Prostate gland (tissue), 2 donors: ENCODE measurements at regions not wholly inside any gene's neighbourhood (a gene's known extent, or its start where the extent isn't known, plus 50 kb on each side); places are given as distances from the start of the nearest gene placed in this dataset.

Experiments
- DNase-seq: peaks from one replicate; pipeline ENCODE4 v3.0.0-alpha.2; 2019; ENCODE audit warnings: low spot score
- H3K27ac ChIP-seq, 2 donors: fragments of 200-600 bp; sonication (generic); 2 replicates each; pipeline ENCODE4 v1.5.1; 2017 to 2019
- H3K27me3 ChIP-seq: fragments of 200-600 bp; sonication (generic); replicated peaks from 2 replicates; pipeline ENCODE4 v1.5.1; 2019; ENCODE audit not compliant: insufficient read depth
- H3K36me3 ChIP-seq, 2 donors: fragments of 200-600 bp; sonication (generic); 1 replicate in 1 of 2; 2 replicates in 1 of 2; pipeline versions ENCODE4 v1.5.1 to v1.8.1; 2017 to 2019
- H3K4me1 ChIP-seq: fragments of 200-600 bp; sonication (generic); replicated peaks from 2 replicates; pipeline ENCODE4 v1.5.1; 2019
- H3K4me3 ChIP-seq, 2 donors: fragments of 200-600 bp; sonication (generic); 2 replicates each; pipeline ENCODE4 v1.5.1; 2017 to 2019
- H3K9me3 ChIP-seq: fragments of 200-600 bp; sonication (generic); 2 replicates; pipeline ENCODE4 v1.5.1; 2017
- CTCF ChIP-seq, 4 experiments: fragments of 200-600 bp in 2 of 4; fragments of 450-650 bp in 2 of 4; sonication (generic) in 2 of 4; IDR thresholded peaks; 1 replicate in 3 of 4; 2 replicates in 1 of 4; pipeline ENCODE4 v1.5.1; 2016 to 2019; ENCODE audit warnings: antibody characterized with exemption in 4 of 4, mild to moderate bottlenecking in 2 of 4, moderate library complexity in 2 of 4
- POLR2A ChIP-seq: fragments of 450-650 bp; IDR thresholded peaks from one replicate; pipeline ENCODE4 v1.6.1; 2016; ENCODE audit warnings: antibody characterized with exemption, mild to moderate bottlenecking
- POLR2AphosphoS5 ChIP-seq: sonication (generic); formaldehyde crosslinking; IDR thresholded peaks from one replicate; pipeline ENCODE4 v1.6.1; 2017; ENCODE audit warnings: antibody characterized with exemption
- WGBS: methylation state at CpG from one replicate; pipeline ENCODE4 v1.1.5; 2018; 5-methylcytosine and 5-hydroxymethylcytosine counted together
- intact Hi-C: fragments of 100-400 bp; cut with DNase I; formaldehyde crosslinking; loops from one replicate; pipeline ENCODE4 v1.14.2; 2022

- intact Hi-C loops, result no loop called here
- DNase-seq, result no peak
- no peak for TF ChIP-seq POLR2A
- TF ChIP-seq POLR2AphosphoS5, result no peak
- no peak for TF ChIP-seq CTCF (IDR thresholded peaks at IDR 0.05)
Observed at GRCh38 chr3:18097473-18097872, 327.7 kb downstream of the SATB1 start.

GRCh38 chr3:18092726-18093125, 332.4 kb downstream of the SATB1 start:
- no peak for TF ChIP-seq POLR2A
- TF ChIP-seq POLR2AphosphoS5, result no peak
- H3K9me3 ChIP-seq, result no peaks in the 10 kb centered on the region
- DNase-seq, result no peak
- H3K27me3 ChIP-seq, result no peaks in the 10 kb centered on the region
- H3K4me1 ChIP-seq, result no peaks in the 10 kb centered on the region
- H3K36me3 ChIP-seq, result no peaks in the 10 kb centered on the region
- no peak overlapping the region for H3K27ac ChIP-seq
- no peak overlapping the region for H3K4me3 ChIP-seq
- intact Hi-C loops, result no loop called here
- 59% methylated on average over 5 of the region's 5 CpGs for WGBS

More at GRCh38 chr3:18097473-18097872, 327.7 kb downstream of the SATB1 start:
- Histone ChIP-seq H3K27ac (no peak overlapping the region), H3K27me3 (no peaks in the 10 kb centered on the region), H3K9me3 (no peaks in the 10 kb centered on the region), H3K36me3 (no peaks in the 10 kb centered on the region), H3K4me1 (no peaks in the 10 kb centered on the region), H3K4me3 (no peak overlapping the region)
- 95% methylated on average over 3 of the region's 3 CpGs for WGBS

- no peak for DNase-seq
- no peak overlapping the region for H3K4me3 ChIP-seq
- TF ChIP-seq POLR2A (no peak), CTCF (IDR thresholded peaks at IDR 0.05) (no peak), POLR2AphosphoS5 (no peak)
- no peaks in the 10 kb centered on the region for H3K4me1 ChIP-seq
- H3K9me3 ChIP-seq, result no peaks in the 10 kb centered on the region
- H3K36me3 ChIP-seq, result no peaks in the 10 kb centered on the region
- H3K27ac ChIP-seq, result no peak overlapping the region
- H3K27me3 ChIP-seq, result no peaks in the 10 kb centered on the region
- intact Hi-C loops, result no loop called here
Observed at GRCh38 chr3:18090377-18090776, 334.8 kb downstream of the SATB1 start.

- H3K36me3 ChIP-seq, result no peaks in the 10 kb centered on the region
- no peak for TF ChIP-seq POLR2A
- no peak for TF ChIP-seq POLR2AphosphoS5
- no peak for TF ChIP-seq CTCF (IDR thresholded peaks at IDR 0.05)
- WGBS, result 47% methylated on average over 3 of the region's 3 CpGs
- intact Hi-C loops, result no loop called here
- DNase-seq, result no peak
- no peak overlapping the region for H3K27ac ChIP-seq
- H3K27me3 ChIP-seq, result no peaks in the 10 kb centered on the region
- H3K4me1 ChIP-seq, result no peaks in the 10 kb centered on the region
- no peak overlapping the region for H3K4me3 ChIP-seq
- no peaks in the 10 kb centered on the region for H3K9me3 ChIP-seq
Observed at GRCh38 chr3:18087988-18088387, 337.2 kb downstream of the SATB1 start.

- 33% methylated on average over 5 of the region's 5 CpGs for WGBS
- TF ChIP-seq POLR2A (no peak), CTCF (IDR thresholded peaks at IDR 0.05) (no peak), POLR2AphosphoS5 (no peak)
- no peak overlapping the region for H3K27ac ChIP-seq
- H3K9me3 ChIP-seq, result no peaks in the 10 kb centered on the region
- no peaks in the 10 kb centered on the region for H3K27me3 ChIP-seq
- H3K4me3 ChIP-seq, result no peak overlapping the region
- no peak for DNase-seq
- H3K4me1 ChIP-seq, result no peaks in the 10 kb centered on the region
- H3K36me3 ChIP-seq, result no peaks in the 10 kb centered on the region
- intact Hi-C loops, result no loop called here
Observed at GRCh38 chr3:18086760-18087159, 338.4 kb downstream of the SATB1 start.
